Right atrium auricular region (tissue), 2 donors: ENCODE measurements at regions not wholly inside any gene's neighbourhood (a gene's known extent, or its start where the extent isn't known, plus 50 kb on each side); places are given as distances from the start of the nearest gene placed in this dataset.

Experiments used
- DNase-seq: peaks from one replicate; pipeline ENCODE4 v3.0.0-alpha.2; 2019; ENCODE audit warnings: low spot score
- H3K27ac ChIP-seq, 2 donors: fragments of 200-600 bp; sonication (generic); 1 replicate in 1 of 2; 2 replicates in 1 of 2; pipeline ENCODE4 v1.5.1; 2016 to 2019
- H3K27me3 ChIP-seq, 2 donors: fragments of 200-600 bp; sonication (generic); one replicate each; pipeline versions ENCODE4 v1.5.1 to v1.6.0; 2017 to 2019
- H3K36me3 ChIP-seq: fragments of 200-600 bp; sonication (generic); one replicate; pipeline ENCODE4 v1.5.1; 2016
- H3K4me1 ChIP-seq, 2 donors: fragments of 200-600 bp; sonication (generic); one replicate each; pipeline versions ENCODE4 v1.5.1 to v1.6.0; 2017 to 2019
- H3K4me3 ChIP-seq, 2 donors: fragments of 200-600 bp; sonication (generic); 1 replicate in 1 of 2; 2 replicates in 1 of 2; pipeline ENCODE4 v1.5.1; 2017 to 2019; ENCODE audit warnings: mild to moderate bottlenecking in 1 of 2, moderate library complexity in 1 of 2
- H3K9me3 ChIP-seq, 2 donors: fragments of 200-600 bp; sonication (generic); one replicate each; pipeline ENCODE4 v1.5.1; 2019
- TF ChIP-seq, protein P1 (sequence below), 2 donors: fragments of 200-600 bp; sonication (generic); IDR thresholded peaks; one replicate each; pipeline ENCODE4 v1.5.1; 2019; ENCODE audit warnings: antibody characterized with exemption in 2 of 2

DNA sequence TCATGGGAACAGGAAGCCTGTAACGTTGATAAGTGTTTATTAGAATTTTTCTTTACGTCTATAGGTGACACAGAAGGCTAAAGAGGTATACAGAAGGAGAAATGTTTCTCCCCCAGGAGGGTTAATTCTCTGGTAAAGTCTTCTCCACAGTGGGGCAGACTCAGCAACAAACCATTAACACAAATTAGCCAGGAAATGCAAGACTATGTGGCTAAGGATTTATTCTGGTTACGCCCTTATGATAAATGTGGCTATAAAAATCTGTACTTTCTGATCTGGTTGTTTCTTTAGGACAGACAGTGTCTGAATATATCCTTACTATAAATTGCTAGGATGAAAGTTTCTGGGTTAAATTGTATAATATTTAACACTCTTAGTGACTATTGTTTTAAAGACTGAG is 423.3 kb downstream of the FLRT2 start:
- Histone ChIP-seq H3K4me1 (no peaks in the 10 kb centered on the region), H3K36me3 (no peaks in the 10 kb centered on the region)
- TF ChIP-seq, protein P1, sequence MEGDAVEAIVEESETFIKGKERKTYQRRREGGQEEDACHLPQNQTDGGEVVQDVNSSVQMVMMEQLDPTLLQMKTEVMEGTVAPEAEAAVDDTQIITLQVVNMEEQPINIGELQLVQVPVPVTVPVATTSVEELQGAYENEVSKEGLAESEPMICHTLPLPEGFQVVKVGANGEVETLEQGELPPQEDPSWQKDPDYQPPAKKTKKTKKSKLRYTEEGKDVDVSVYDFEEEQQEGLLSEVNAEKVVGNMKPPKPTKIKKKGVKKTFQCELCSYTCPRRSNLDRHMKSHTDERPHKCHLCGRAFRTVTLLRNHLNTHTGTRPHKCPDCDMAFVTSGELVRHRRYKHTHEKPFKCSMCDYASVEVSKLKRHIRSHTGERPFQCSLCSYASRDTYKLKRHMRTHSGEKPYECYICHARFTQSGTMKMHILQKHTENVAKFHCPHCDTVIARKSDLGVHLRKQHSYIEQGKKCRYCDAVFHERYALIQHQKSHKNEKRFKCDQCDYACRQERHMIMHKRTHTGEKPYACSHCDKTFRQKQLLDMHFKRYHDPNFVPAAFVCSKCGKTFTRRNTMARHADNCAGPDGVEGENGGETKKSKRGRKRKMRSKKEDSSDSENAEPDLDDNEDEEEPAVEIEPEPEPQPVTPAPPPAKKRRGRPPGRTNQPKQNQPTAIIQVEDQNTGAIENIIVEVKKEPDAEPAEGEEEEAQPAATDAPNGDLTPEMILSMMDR (IDR thresholded peaks at IDR 0.05), result no peak

GRCh38 chr14:85948153-85948552 is 418.2 kb downstream of the FLRT2 start:
- Histone ChIP-seq H3K9me3 (no peaks in the 10 kb centered on the region), H3K27ac (no peak overlapping the region), H3K36me3 (no peaks in the 10 kb centered on the region), H3K4me3 (no peak overlapping the region), H3K4me1 (no peaks in the 10 kb centered on the region), H3K27me3 (no peaks in the 10 kb centered on the region)
- no peak for DNase-seq
- TF ChIP-seq, protein P1 (IDR thresholded peaks at IDR 0.05), result no peak

More for the DNA sequence above, 423.3 kb downstream of the FLRT2 start:
- Histone ChIP-seq H3K4me3 (no peak overlapping the region), H3K27ac (no peak overlapping the region), H3K9me3 (no peaks in the 10 kb centered on the region), H3K27me3 (no peaks in the 10 kb centered on the region)
- DNase-seq, result no peak

DNA sequence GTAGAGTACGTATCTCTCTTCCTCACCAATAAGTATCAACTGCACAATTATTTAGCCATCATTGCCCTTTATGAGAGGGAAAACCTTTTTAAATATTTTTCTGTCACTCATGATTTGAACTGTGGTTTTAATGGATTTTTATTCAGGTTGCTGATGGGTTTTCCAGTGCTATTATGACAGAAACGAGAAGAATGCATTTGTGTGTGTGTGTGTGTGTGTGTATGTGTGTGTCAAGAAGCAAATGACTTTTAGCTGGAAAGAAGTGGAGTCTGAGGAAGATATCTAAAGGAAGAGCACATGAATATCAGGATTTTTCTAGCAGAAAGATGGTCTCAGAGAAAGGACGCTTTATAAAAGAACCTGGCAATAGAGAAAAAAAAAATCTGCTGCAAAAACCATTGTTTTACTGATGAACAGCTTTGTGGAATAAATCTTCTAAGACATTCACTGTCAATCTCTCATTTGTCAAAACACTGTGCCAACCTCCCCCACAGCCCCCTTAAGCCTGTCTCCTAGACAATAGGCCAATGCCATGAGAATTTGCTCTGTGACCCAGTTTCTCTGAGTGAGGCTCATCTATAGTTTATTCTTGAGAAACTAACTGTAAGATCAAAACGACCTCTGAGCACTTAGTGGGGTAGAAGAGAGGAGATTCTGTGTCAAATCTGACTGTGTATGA is 417.7 kb downstream of the FLRT2 start:
- no peak for DNase-seq
- no peaks in the 10 kb centered on the region for H3K9me3 ChIP-seq
- TF ChIP-seq, protein P1 (IDR thresholded peaks at IDR 0.05), result no peak
- no peaks in the 10 kb centered on the region for H3K36me3 ChIP-seq
- H3K27me3 ChIP-seq, result no peaks in the 10 kb centered on the region
- no peaks in the 10 kb centered on the region for H3K4me1 ChIP-seq
- no peak overlapping the region for H3K27ac ChIP-seq
- H3K4me3 ChIP-seq, result no peak overlapping the region

- H3K27ac ChIP-seq, result no peak overlapping the region
- TF ChIP-seq, protein P1 (IDR thresholded peaks at IDR 0.05), result no peak
- H3K4me3 ChIP-seq, result no peak overlapping the region
- no peaks in the 10 kb centered on the region for H3K4me1 ChIP-seq
- H3K36me3 ChIP-seq, result no peaks in the 10 kb centered on the region
- H3K27me3 ChIP-seq, result no peaks in the 10 kb centered on the region
- peaks cover 0 to 12% of the 10 kb centered on the region in 2 donors for H3K9me3 ChIP-seq
- no peak for DNase-seq
Measured at GRCh38 chr14:85943192-85943591, 413.2 kb downstream of the FLRT2 start.

DNA sequence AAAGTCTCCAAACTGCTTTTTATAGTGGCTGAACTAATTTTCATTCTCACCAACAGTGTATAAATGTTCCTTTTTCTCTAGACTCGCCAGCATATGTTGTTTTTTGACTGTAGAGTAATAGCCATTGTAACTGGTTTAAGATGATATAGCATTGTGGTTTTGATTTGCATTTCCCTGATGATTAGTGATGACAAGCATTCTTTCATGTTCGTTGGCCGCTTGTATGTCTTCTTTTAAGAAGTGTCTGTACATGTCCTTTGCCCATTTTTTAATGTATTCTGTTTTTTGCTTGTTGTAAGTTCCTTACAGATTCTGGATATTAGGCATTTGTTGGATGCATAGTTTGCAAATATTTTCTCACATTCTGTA is 404.9 kb downstream of the FLRT2 start:
- Histone ChIP-seq H3K4me3 (peak overlapping the region; percentile 20 to 32), H3K36me3 (no peaks in the 10 kb centered on the region), H3K27ac (peak overlapping the region; percentile 9 to 43), H3K4me1 (no peaks in the 10 kb centered on the region), H3K9me3 (peaks cover 0 to 23% of the 10 kb centered on the region in 2 donors), H3K27me3 (no peaks in the 10 kb centered on the region)
- DNase-seq, result no peak
- TF ChIP-seq, protein P1 (IDR thresholded peaks at IDR 0.05), result no peak
